COLO829 (cell line): ENCODE measurements at regions not wholly inside any gene's neighbourhood (a gene's known extent, or its start where the extent isn't known, plus 50 kb on each side); places are given as distances from the start of the nearest gene placed in this dataset.
"Not testable (repeated sequence)": the region's sequence is repeated elsewhere in the genome, so short reads cannot be mapped to it uniquely, and the experiment has no call there.

Experiments
- DNase-seq: peaks from one replicate; pipeline ENCODE4 v3.0.0; 2012; ENCODE audit warnings: low spot score

- DNase-seq: no peak
These were observed 524.0 kb upstream of the PFKP start for GRCh38 chr10:2543142-2543886.

GRCh38 chr10:2541176-2541575, 526.2 kb upstream of the PFKP start:
- no peak for DNase-seq

- DNase-seq: no peak
These were observed 537.4 kb upstream of the PFKP start for GRCh38 chr10:2529945-2530344.

- no peak for DNase-seq
These were observed 541.6 kb upstream of the PFKP start for GRCh38 chr10:2525781-2526180.

- DNase-seq: no peak
These were observed 548.2 kb upstream of the PFKP start for GRCh38 chr10:2519139-2519538.

- no peak for DNase-seq
These were observed 558.2 kb upstream of the PFKP start for GRCh38 chr10:2509081-2509531.

GRCh38 chr10:2501366-2501940, 565.9 kb upstream of the PFKP start:
- DNase-seq: not testable (repeated sequence)

- DNase-seq: no peak
These were observed 572.9 kb upstream of the PFKP start for GRCh38 chr10:2494399-2494798.

GRCh38 chr10:2488446-2489005, 578.8 kb upstream of the PFKP start:
- no peak for DNase-seq

- no peak for DNase-seq
These were observed 579.4 kb upstream of the PFKP start for GRCh38 chr10:2487921-2488320.

- no peak for DNase-seq
These were observed 588.7 kb upstream of the PFKP start for GRCh38 chr10:2478656-2479055.

GRCh38 chr10:2476812-2477553, 590.4 kb upstream of the PFKP start:
- no peak for DNase-seq

GRCh38 chr10:2476218-2476811, 591.0 kb upstream of the PFKP start:
- DNase-seq: no peak

GRCh38 chr10:2475711-2476217, 591.6 kb upstream of the PFKP start:
- no peak for DNase-seq

- no peak for DNase-seq
These were observed 595.5 kb upstream of the PFKP start for GRCh38 chr10:2471811-2472210.

- no peak for DNase-seq
These were observed 597.5 kb upstream of the PFKP start for GRCh38 chr10:2469802-2470201.

- no peak for DNase-seq
These were observed 602.9 kb upstream of the PFKP start for GRCh38 chr10:2464483-2464882.

GRCh38 chr10:2463316-2463715, 604.0 kb upstream of the PFKP start:
- no peak for DNase-seq

- no peak for DNase-seq
These were observed 604.8 kb upstream of the PFKP start for GRCh38 chr10:2462581-2462980.

GRCh38 chr10:2460812-2461211, 606.5 kb upstream of the PFKP start:
- no peak for DNase-seq

GRCh38 chr10:2459713-2460112, 607.6 kb upstream of the PFKP start:
- DNase-seq: no peak

GRCh38 chr10:2456834-2457233, 610.5 kb upstream of the PFKP start:
- no peak for DNase-seq
